PC-9 (cell line): ENCODE measurements at regions not wholly inside any gene's neighbourhood (a gene's known extent, or its start where the extent isn't known, plus 50 kb on each side); places are given as distances from the start of the nearest gene placed in this dataset.

Experiments used
- BruUV-seq: library from RNA; stranded (reverse); fragments of 400-500 nt; replicated peaks from 2 replicates; lab custom pipeline; 2021; lab: Mats Ljungman, UMichigan
- CTCF ChIA-PET: fragments of 300-600 bp; sonication (Branson Sonifier 250); formaldehyde crosslinking; loops from one replicate; lab custom pipeline; 2022; ENCODE audit warnings: antibody characterized with exemption; lab: Charles Lee
- POLR2A ChIA-PET: fragments of 300-600 bp; sonication (Branson Sonifier 250); formaldehyde crosslinking; loops from one replicate; lab custom pipeline; 2022; ENCODE audit warnings: antibody characterized with exemption; ENCODE audit not compliant: unreplicated experiment; lab: Charles Lee
- DNase-seq, 2 experiments: peaks; one replicate each; pipeline versions ENCODE4 v3.0.0 to v3.0.0-alpha.2; 2015 to 2022; ENCODE audit warnings: mixed read lengths in 1 of 2
- H2AFZ ChIP-seq: fragments of 200-600 bp; sonication (generic); 2 replicates; pipeline ENCODE4 v1.8.1; 2017; ENCODE audit warnings: antibody characterized with exemption
- H3F3A ChIP-seq: fragments of 200-600 bp; sonication (generic); 2 replicates; pipeline ENCODE4 v1.8.1; 2017; ENCODE audit warnings: antibody characterized with exemption, mild to moderate bottlenecking, low read depth; ENCODE audit not compliant: insufficient read depth
- H3K27ac ChIP-seq: fragments of 200-600 bp; sonication (generic); 2 replicates; pipeline ENCODE4 v1.6.1; 2016; ENCODE audit warnings: mixed run types
- H3K27me3 ChIP-seq: fragments of 200-600 bp; sonication (generic); 2 replicates; pipeline ENCODE4 v1.6.1; 2016; ENCODE audit warnings: low read depth, mixed run types; ENCODE audit not compliant: insufficient read depth
- H3K36me3 ChIP-seq: fragments of 200-600 bp; sonication (generic); 2 replicates; pipeline ENCODE4 v1.6.1; 2016; ENCODE audit warnings: low read depth, mixed run types
- H3K4me1 ChIP-seq: fragments of 200-600 bp; sonication (generic); replicated peaks from 2 replicates; pipeline ENCODE4 v1.6.1; 2016; ENCODE audit warnings: mixed run types; ENCODE audit not compliant: insufficient read depth
- H3K4me2 ChIP-seq: fragments of 200-600 bp; sonication (generic); 2 replicates; pipeline ENCODE4 v1.6.1; 2017; ENCODE audit warnings: mixed run types
- H3K4me3 ChIP-seq: fragments of 200-600 bp; sonication (generic); 2 replicates; pipeline ENCODE4 v1.6.1; 2016; ENCODE audit warnings: mixed run types
- H3K79me2 ChIP-seq: fragments of 200-600 bp; sonication (generic); 2 replicates; pipeline ENCODE4 v1.6.1; 2017; ENCODE audit warnings: low read depth, mixed run types
- H3K9me2 ChIP-seq: fragments of 200-600 bp; sonication (generic); 2 replicates; pipeline ENCODE4 v1.8.1; 2017; ENCODE audit warnings: mild to moderate bottlenecking; ENCODE audit not compliant: insufficient read depth
- H3K9me3 ChIP-seq: fragments of 200-600 bp; sonication (generic); 2 replicates; pipeline ENCODE4 v1.8.1; 2016; ENCODE audit warnings: low read depth; ENCODE audit not compliant: insufficient read depth
- H4K20me1 ChIP-seq: fragments of 200-600 bp; sonication (generic); 2 replicates; pipeline ENCODE4 v1.8.1; 2017; ENCODE audit not compliant: insufficient read depth
- CTCF ChIP-seq: fragments of 200-600 bp; sonication (generic); conservative IDR thresholded peaks from 2 replicates; pipeline ENCODE4 v1.6.1; 2017; ENCODE audit warnings: mixed run types, antibody characterized with exemption, mild to moderate bottlenecking, moderate library complexity
- EZH2 ChIP-seq: fragments of 200-600 bp; sonication (generic); IDR thresholded peaks from 2 replicates; pipeline ENCODE4 v1.8.0; 2017; ENCODE audit warnings: antibody characterized with exemption, low read depth
- intact Hi-C: fragments of 100-400 bp; cut with micrococcal nuclease; formaldehyde crosslinking; loops from one replicate; pipeline ENCODE4 v1.10.0; 2022; ENCODE audit not compliant: unreplicated experiment

GRCh38 chr18:51659781-51660180 is 462.3 kb upstream of the MEX3C start:
- no peak for DNase-seq
- Histone ChIP-seq H2AFZ (no peak overlapping the region), H3K36me3 (no peaks in the 10 kb centered on the region), H3F3A (no peaks in the 10 kb centered on the region), H3K4me3 (no peak overlapping the region), H3K9me2 (no peaks in the 10 kb centered on the region), H3K4me2 (no peak overlapping the region), H3K27ac (no peak overlapping the region), H3K27me3 (no peaks in the 10 kb centered on the region), H3K9me3 (no peaks in the 10 kb centered on the region), H3K4me1 (no peaks in the 10 kb centered on the region), H4K20me1 (no peaks in the 10 kb centered on the region), H3K79me2 (no peaks in the 10 kb centered on the region)
- POLR2A ChIA-PET, result no interaction called here
- intact Hi-C loops, result no loop called here
- CTCF ChIA-PET, result no interaction called here
- no peak for TF ChIP-seq EZH2
- TF ChIP-seq CTCF, result no peak
- no TSS peak for BruUV-seq

- H3K79me2 ChIP-seq, result no peaks in the 10 kb centered on the region
- H2AFZ ChIP-seq, result no peak overlapping the region
- no peaks in the 10 kb centered on the region for H3K9me2 ChIP-seq
- no peak for DNase-seq
- no peaks in the 10 kb centered on the region for H3K4me1 ChIP-seq
- ChIA-PET CTCF (no interaction called here), POLR2A (no interaction called here)
- no peak overlapping the region for H3K27ac ChIP-seq
- no TSS peak for BruUV-seq
- TF ChIP-seq EZH2 (no peak), CTCF (no peak)
- H3K27me3 ChIP-seq, result no peaks in the 10 kb centered on the region
- no peaks in the 10 kb centered on the region for H4K20me1 ChIP-seq
- H3K4me2 ChIP-seq, result no peak overlapping the region
- H3K36me3 ChIP-seq, result no peaks in the 10 kb centered on the region
- H3K4me3 ChIP-seq, result no peak overlapping the region
- H3F3A ChIP-seq, result no peaks in the 10 kb centered on the region
- H3K9me3 ChIP-seq, result no peaks in the 10 kb centered on the region
- intact Hi-C loops, result no loop called here
Observed at GRCh38 chr18:51660188-51660715, 462.8 kb upstream of the MEX3C start.

GRCh38 chr18:51664236-51664635 is 466.8 kb upstream of the MEX3C start:
- ChIA-PET POLR2A (no interaction called here), CTCF (no interaction called here)
- Histone ChIP-seq H3K9me3 (no peaks in the 10 kb centered on the region), H3K4me2 (no peak overlapping the region), H3F3A (no peaks in the 10 kb centered on the region), H3K27me3 (no peaks in the 10 kb centered on the region), H3K27ac (no peak overlapping the region), H3K4me3 (no peak overlapping the region), H3K36me3 (no peaks in the 10 kb centered on the region), H2AFZ (no peak overlapping the region), H3K4me1 (no peaks in the 10 kb centered on the region), H3K9me2 (no peaks in the 10 kb centered on the region), H3K79me2 (no peaks in the 10 kb centered on the region), H4K20me1 (no peaks in the 10 kb centered on the region)
- intact Hi-C loops, result no loop called here
- BruUV-seq, result no TSS peak
- no peak for DNase-seq
- TF ChIP-seq CTCF, result no peak
- TF ChIP-seq EZH2, result no peak
